ENCODE measurements at regions not wholly inside any gene's neighbourhood (a gene's known extent, or its start where the extent isn't known, plus 50 kb on each side); places are given as distances from the start of the nearest gene placed in this dataset.

DNA sequence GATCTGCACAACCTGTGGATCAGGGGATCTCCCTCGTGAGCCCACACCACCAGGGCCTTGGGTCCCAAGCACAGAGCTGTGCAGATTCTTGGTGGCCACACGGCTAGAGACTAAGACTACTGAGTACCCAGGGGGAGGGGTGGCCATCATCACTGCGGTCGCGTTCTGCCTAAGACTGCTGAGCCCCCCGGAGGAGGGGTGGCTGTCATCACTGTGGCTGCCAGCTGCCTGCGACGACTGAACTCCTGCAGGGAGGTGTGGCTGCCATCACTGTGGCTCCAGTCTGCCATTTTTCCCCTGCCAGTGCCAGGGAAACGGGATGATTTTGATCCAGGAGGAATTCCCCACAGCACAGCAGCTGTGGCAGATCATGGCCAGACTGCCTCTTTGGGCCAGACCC is 141.7 kb upstream of the SPANXB1 start:
- TF ChIP-seq EP300 (IDR thresholded peaks at IDR 0.05) = no peak
- no peak for TF ChIP-seq POLR2A (IDR thresholded peaks at IDR 0.05; ENCODE audit: low read depth)
- TF ChIP-seq, protein P1, sequence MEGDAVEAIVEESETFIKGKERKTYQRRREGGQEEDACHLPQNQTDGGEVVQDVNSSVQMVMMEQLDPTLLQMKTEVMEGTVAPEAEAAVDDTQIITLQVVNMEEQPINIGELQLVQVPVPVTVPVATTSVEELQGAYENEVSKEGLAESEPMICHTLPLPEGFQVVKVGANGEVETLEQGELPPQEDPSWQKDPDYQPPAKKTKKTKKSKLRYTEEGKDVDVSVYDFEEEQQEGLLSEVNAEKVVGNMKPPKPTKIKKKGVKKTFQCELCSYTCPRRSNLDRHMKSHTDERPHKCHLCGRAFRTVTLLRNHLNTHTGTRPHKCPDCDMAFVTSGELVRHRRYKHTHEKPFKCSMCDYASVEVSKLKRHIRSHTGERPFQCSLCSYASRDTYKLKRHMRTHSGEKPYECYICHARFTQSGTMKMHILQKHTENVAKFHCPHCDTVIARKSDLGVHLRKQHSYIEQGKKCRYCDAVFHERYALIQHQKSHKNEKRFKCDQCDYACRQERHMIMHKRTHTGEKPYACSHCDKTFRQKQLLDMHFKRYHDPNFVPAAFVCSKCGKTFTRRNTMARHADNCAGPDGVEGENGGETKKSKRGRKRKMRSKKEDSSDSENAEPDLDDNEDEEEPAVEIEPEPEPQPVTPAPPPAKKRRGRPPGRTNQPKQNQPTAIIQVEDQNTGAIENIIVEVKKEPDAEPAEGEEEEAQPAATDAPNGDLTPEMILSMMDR (IDR thresholded peaks at IDR 0.05) = no peak
- TF ChIP-seq POLR2AphosphoS5 (IDR thresholded peaks at IDR 0.05) = no peak

Data from esophagus muscularis mucosa (tissue), 4 donors.